CD4-positive, alpha-beta T cell treated with Interferon alpha-2 for 1 hour (primary cell): ENCODE measurements at regions not wholly inside any gene's neighbourhood (a gene's known extent, or its start where the extent isn't known, plus 50 kb on each side); places are given as distances from the start of the nearest gene placed in this dataset.
"Not testable (repeated sequence)": the region's sequence is repeated elsewhere in the genome, so short reads cannot be mapped to it uniquely, and the experiment has no call there.

ENCODE experiments used
- DNase-seq, 2 donors: peaks; one replicate each; pipeline ENCODE4 v3.0.0-alpha.2; 2020 to 2022

DNA sequence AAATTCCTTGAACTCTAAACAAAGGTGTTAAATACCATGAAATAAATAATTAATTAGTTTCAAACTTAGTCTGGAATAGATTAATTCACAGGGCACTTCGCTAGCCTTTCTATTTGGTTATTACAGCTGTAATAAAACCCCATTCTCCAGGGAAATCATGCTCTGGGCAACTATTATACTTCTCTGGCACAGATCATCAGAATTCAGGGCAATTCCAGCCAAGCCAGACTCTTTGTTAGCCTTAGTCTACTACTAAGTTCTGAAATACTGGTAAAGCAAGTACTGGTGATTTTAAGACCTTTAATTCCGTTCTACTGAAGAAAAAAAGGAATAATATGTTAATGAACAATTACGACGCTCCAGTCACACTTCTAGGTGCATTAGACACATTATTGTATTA lies 123.4 kb upstream of the PDE1A start:
- no peak for DNase-seq

- DNase-seq: not testable (repeated sequence)
Measured at GRCh38 chr2:182552232-182552631, 125.4 kb upstream of the PDE1A start.

DNA sequence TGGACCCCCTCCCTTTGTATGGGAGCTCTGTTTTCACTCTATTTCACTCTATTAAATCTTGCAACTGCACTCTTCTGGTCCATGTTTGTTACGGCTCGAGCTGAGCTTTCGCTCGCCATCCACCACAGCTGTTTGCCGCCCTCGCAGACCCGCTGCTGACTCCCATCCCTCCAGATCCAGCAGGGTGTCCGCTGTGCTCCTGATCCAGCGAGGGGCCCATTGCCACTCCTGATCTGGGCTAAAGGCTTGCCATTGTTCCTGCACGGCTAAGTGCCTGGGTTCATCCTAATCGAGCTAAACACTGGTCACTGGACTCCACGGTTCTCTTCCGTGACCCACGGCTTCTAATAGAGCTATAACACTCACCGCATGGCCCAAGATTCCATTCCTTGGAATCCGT lies 125.9 kb upstream of the PDE1A start:
- DNase-seq: not testable (repeated sequence)

DNA sequence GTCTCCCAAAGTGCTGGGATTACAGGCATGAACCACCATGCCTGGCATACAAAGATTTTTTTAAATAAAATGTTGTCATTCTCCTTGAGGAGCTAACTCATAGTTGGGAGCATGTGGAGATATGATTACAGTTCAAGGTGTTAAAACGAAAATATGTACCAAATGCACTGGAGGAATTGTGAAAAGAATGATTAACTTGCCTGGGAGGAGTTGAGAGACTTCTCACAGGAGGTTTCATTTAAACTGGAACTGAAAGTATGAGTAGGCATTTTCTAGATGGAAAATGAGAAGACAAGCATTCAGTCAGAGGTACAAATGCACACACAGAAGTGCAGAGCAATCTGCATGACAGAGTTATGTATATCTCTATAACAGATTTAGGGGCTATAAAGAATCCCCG lies 126.6 kb upstream of the PDE1A start:
- DNase-seq: no peak

GRCh38 chr2:182554950-182555349 lies 128.1 kb upstream of the PDE1A start:
- DNase-seq: no peak

DNA sequence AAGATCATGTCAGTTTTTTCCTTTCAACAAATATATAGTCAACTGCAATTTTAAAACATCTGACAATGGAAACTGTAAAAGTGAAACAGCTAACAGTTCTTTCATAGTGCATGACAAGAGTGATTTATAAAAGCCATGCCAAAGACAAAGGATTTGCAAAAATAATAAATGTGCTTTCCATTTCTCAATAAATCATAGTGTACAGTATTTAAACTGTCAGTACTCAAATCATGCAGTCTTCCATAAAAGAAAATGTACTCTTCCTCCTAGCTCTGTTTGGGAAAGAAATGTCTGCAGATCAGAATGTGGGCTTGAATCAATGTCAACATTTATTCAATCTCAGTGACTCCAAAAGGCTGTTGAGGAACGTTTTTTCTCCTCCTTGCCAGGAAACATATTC lies 131.7 kb upstream of the PDE1A start:
- DNase-seq: no peak

DNA sequence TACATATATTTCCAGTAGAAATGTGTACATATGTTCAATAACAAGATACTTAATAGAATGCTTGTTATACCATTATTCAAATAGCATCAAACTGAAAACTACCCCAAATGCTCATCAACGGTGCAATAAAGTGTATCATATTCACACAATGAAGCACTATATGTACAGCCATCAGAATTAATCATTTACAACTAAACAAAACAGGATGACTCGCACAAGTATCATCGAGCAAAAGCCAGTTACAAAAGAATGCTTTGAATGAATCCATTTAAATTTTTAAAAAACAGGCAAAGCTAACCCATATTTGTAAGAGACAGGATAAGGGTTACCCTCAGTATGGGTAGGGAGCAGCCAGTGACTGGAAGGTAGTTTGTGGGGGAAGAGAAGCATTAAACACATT lies 132.8 kb upstream of the PDE1A start:
- DNase-seq: no peak

DNA sequence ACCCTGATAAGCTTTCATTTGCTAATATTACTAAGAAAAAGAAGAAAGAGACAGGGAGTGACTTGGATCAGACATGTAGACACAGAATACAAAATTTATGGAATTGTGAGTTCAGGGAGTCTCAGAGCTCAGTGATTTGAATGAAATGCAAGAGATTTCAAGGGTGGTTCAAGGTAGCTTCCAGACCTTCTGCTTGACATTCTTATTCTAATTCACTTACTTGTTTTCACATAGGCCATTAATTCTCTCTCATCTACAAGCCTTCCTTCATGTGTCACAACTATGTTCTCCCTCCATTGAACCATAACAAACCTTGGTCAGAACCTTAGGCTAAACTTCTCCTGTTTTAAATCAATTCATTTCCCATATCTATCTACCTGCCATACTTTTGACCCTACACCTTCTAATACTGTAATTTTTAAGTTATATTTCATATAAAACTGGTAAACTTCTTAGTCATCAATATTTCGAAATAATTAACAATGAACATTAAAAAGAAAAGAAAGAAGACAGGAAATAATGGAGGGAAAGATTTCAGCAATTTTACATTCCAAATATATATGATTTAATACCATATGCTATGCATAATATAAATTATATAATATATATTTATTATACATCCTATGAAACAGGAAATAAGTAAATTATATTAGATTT lies 139.2 kb upstream of the PDE1A start:
- no peak for DNase-seq

- no peak for DNase-seq
Measured at GRCh38 chr2:182573553-182573952, 142.5 kb upstream of the DNAJC10 start.

DNA sequence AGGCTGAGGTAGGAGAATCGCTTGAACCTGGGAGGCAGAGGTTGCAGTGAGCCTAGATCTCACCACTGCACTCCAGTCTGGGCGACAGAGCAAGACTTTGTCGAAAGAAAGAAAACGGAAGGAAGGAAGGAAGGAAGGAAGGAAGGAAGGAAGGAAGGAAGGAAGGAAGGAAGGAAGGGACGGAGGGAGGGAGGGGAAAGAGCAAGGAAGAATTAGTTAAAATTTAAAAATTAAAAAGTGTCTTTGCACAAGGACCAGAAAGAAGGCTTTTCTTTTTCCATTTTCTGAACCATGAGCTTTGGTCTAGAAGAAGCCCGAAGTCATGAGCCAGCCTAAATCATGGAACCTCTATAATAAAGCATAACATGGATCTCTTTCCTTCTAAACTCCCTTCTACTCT lies 138.2 kb upstream of the DNAJC10 start:
- no peak for DNase-seq

DNA sequence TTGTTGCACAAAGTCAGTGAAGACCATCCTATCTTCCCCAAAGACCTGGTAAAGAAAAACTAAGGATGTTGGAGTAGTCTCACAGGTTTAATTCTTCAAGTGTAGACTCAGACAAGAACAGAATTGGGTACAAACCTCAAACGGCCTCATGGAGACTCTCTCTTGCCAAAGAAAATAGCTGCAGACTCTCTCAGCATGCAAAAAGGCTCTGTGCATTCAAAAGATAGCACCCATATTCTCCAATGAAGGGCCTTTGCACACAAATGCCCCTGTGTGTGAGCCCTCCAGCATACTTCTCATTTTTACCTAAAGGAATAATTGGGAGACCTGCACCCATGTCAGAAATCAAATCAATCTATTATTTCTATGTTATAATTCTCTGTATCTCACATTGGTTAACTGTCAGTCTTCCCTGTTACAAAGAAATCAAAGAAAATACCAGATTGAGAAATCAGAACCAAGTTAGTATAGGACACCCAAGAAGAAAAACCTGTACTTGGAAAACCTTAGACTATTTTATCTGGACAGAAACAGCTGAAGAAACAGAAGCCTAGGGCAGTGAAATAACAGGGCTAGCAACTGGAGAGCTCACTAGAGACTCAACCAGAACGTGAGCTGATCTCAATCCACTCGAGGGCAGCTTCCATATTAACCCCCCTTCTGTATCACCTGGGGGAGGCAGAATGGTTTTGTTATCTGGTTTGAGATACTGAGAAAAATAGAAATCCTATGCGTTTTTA lies 134.7 kb upstream of the DNAJC10 start:
- no peak for DNase-seq

- no peak for DNase-seq
Measured at GRCh38 chr2:182584462-182584861, 131.6 kb upstream of the DNAJC10 start.

DNA sequence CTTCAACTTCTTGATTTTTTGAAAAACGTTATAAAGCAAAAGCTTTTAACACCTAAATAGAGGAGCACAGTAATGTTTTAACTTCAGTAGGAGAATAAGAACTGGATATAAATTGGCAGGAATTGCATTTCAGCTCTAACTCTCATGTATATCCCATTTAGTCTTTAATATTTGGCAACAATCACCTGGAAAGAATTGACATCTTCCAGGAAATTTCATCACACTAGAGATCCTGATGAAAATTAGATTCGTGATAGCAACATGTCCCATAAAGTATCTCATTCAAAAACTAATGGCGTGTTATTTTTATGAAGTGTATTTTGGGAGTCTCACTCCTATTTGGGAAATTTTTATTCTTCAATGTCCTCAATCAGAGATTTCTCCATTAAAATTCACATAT lies 131.1 kb upstream of the DNAJC10 start:
- no peak for DNase-seq

GRCh38 chr2:182585430-182585829 lies 130.6 kb upstream of the DNAJC10 start:
- DNase-seq: no peak

GRCh38 chr2:182586426-182586825 lies 129.6 kb upstream of the DNAJC10 start:
- no peak for DNase-seq

DNA sequence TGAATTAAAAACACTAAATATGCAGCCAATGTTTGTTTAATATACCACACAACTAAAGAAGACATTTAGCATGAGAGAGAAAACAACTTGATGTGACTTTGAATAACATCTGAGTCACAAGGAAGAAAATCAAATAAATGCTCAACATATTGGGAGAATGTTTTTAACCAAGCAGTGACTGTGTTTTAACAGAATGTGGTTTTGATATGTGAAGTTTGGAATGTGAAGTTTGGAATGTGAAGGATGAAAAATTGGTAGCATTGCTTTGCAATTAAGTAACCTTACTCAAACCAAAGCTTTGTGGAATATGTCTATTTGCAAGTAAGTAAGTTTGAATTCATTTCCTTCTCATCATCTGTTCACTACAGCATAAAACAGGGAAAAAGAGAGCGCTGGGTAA lies 128.2 kb upstream of the DNAJC10 start:
- DNase-seq: no peak

- DNase-seq: no peak
Measured at GRCh38 chr2:182589121-182589520, 126.9 kb upstream of the DNAJC10 start.

DNA sequence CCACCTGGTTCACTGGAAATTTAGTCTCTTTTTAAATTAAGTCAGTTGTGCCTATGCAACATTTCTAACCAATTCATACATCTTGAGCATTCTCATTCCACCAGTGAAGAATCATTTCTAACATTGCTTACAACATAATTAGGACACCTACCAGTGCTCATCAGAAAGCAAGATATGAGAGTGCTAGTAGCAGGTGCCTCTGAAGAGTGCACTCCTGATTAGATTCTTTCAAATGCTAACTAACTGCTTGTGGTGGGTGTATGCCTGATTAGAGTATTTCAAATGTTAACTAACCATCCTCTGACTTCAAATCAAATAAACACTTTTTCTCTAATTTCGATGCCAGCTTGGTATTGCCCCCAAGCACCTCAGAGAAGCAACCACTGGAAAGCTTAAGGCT lies 124.3 kb upstream of the DNAJC10 start:
- no peak for DNase-seq

GRCh38 chr2:182592691-182593393 lies 123.2 kb upstream of the DNAJC10 start:
- no peak for DNase-seq

- no peak for DNase-seq
Measured at GRCh38 chr2:182593394-182593975, 122.6 kb upstream of the DNAJC10 start.

GRCh38 chr2:182594286-182594685 lies 121.8 kb upstream of the DNAJC10 start:
- no peak for DNase-seq

DNA sequence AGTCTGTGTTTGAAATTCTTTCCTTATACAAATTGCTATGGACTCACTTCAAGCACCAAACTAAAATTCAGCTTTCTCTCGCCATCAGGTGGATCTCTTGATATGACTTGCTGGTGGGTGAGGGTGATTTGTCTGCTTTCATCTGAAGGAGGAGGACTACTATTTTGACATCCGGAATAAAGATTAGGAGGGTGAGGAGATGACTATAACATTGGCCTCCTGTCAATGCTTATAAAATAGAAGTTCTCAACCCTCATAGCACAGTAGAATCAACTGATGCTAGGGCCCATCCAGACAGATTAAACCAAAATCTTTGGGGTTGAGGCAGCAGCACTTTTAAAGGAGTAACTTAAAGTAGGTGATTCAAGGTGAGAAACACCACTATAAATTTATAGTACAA lies 120.4 kb upstream of the DNAJC10 start:
- DNase-seq: no peak

DNA sequence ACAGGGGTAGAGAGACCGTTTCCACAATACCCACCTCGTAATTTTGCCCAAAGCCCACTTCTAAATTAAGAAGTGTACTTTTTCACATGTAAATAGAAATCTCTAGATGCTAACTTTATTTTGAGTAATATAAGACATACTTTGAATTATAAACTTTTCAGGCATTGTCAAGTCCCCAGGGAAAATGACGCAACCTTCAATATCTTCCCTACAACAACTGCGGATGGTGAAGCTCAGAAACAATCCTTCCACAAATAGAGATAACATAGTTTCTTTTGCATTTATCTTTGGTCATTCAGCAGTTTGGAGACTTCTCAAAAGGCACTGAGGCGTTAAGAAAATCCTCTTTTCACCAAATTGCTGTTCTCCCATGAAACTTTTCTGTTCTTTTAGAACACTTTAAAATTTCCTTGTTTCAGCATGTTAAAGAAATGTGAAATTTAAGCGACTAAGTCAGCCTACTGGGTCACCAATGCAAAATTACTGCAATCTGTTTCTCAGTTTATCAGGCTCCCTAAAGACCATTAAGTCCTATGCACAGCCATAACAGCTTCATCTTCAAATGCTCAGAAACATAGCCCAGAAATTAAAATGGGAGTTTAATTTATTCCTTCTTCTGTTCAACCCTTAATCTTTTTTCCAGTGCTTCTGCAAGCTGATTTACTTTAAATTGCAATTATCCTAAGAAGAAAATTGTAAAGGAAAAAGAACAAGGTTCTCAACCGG lies 118.3 kb upstream of the DNAJC10 start:
- no peak for DNase-seq
